Choroid plexus epithelial cell (primary cell): ENCODE measurements at regions not wholly inside any gene's neighbourhood (a gene's known extent, or its start where the extent isn't known, plus 50 kb on each side); places are given as distances from the start of the nearest gene placed in this dataset.

ENCODE experiments used
- DNase-seq: peaks from one replicate; pipeline ENCODE4 v3.0.0-alpha.2; 2010; ENCODE audit warnings: low read depth
- H3K4me3 ChIP-seq: 2 replicates; pipeline ENCODE4 v1.5.1; 2011; ENCODE audit warnings: low read depth, mild to moderate bottlenecking, control low read depth, low read length, moderate library complexity
- CTCF ChIP-seq: conservative IDR thresholded peaks from 2 replicates; pipeline ENCODE4 v1.5.1; 2011; ENCODE audit warnings: low read depth, mild to moderate bottlenecking, control low read depth, inconsistent platforms, low read length, moderate library complexity

- no peak for TF ChIP-seq CTCF
- H3K4me3 ChIP-seq = no peak overlapping the region
- DNase-seq = no peak
Measured at GRCh38 chr4:149995134-149995756, 83.0 kb upstream of the DCLK2 start.

- DNase-seq = peak; percentile 37
- TF ChIP-seq CTCF = no peak
- H3K4me3 ChIP-seq = no peak overlapping the region
Measured at GRCh38 chr4:149997881-149998421, 80.3 kb upstream of the DCLK2 start.

GRCh38 chr4:149999485-150000074 is 78.7 kb upstream of the DCLK2 start:
- peak; percentile 89 for TF ChIP-seq CTCF
- H3K4me3 ChIP-seq = no peak overlapping the region
- peak; percentile 91 for DNase-seq

- TF ChIP-seq CTCF = no peak
- H3K4me3 ChIP-seq = no peak overlapping the region
- DNase-seq = peak; percentile 48
Measured at GRCh38 chr4:150001815-150002214, 76.4 kb upstream of the DCLK2 start.

- no peak overlapping the region for H3K4me3 ChIP-seq
- no peak for TF ChIP-seq CTCF
- no peak for DNase-seq
Measured at GRCh38 chr4:150002561-150002960, 75.7 kb upstream of the DCLK2 start.

GRCh38 chr4:150004481-150004880 is 73.8 kb upstream of the DCLK2 start:
- no peak for TF ChIP-seq CTCF
- DNase-seq = peak; percentile 72
- no peak overlapping the region for H3K4me3 ChIP-seq

GRCh38 chr4:150005537-150005936 is 72.7 kb upstream of the DCLK2 start:
- H3K4me3 ChIP-seq = no peak overlapping the region
- TF ChIP-seq CTCF = no peak
- DNase-seq = no peak
